ENCODE measurements at regions not wholly inside any gene's neighbourhood (a gene's known extent, or its start where the extent isn't known, plus 50 kb on each side); places are given as distances from the start of the nearest gene placed in this dataset.

- no peak for TF ChIP-seq EZH2 (IDR thresholded peaks at IDR 0.05)
- no peak for TF ChIP-seq CTCF (IDR thresholded peaks at IDR 0.05)
Measured at GRCh38 chr1:94636100-94636499, 94.5 kb upstream of the F3 start.
